GM12865 (cell line): ENCODE measurements at regions not wholly inside any gene's neighbourhood (a gene's known extent, or its start where the extent isn't known, plus 50 kb on each side); places are given as distances from the start of the nearest gene placed in this dataset.

Experiments used
- DNase-seq: peaks from one replicate; pipeline ENCODE4 v3.0.0; 2010; ENCODE audit warnings: low read depth
- H3K4me3 ChIP-seq: 2 replicates; pipeline ENCODE4 v1.5.1; 2011; ENCODE audit warnings: mild to moderate bottlenecking, low read depth, low read length, control low read depth
- CTCF ChIP-seq: IDR thresholded peaks from 2 replicates; pipeline ENCODE4 v1.5.1; 2011; ENCODE audit warnings: low read length, control low read depth, low read depth, inconsistent platforms; ENCODE audit not compliant: insufficient read depth; ENCODE audit errors: missing control alignments

- no peak for DNase-seq
- no peak for TF ChIP-seq CTCF
- no peak overlapping the region for H3K4me3 ChIP-seq
These were observed 68.8 kb upstream of the HTR4 start for GRCh38 chr5:148723143-148723542.

- no peak for DNase-seq
- TF ChIP-seq CTCF = no peak
- H3K4me3 ChIP-seq = no peak overlapping the region
These were observed 71.3 kb upstream of the HTR4 start for GRCh38 chr5:148725675-148726074.

- no peak for DNase-seq
- TF ChIP-seq CTCF = peak; percentile 2
- H3K4me3 ChIP-seq = no peak overlapping the region
These were observed 74.9 kb upstream of the HTR4 start for GRCh38 chr5:148729182-148729581.

- no peak overlapping the region for H3K4me3 ChIP-seq
- no peak for TF ChIP-seq CTCF
- DNase-seq = no peak
These were observed 75.9 kb upstream of the HTR4 start for GRCh38 chr5:148730270-148730669.

GRCh38 chr5:148730942-148731898 lies 76.9 kb upstream of the HTR4 start:
- peak overlapping the region; percentile 50 for H3K4me3 ChIP-seq
- peak; percentile 87 for DNase-seq
- TF ChIP-seq CTCF = peak; percentile 84

GRCh38 chr5:148732692-148733091 lies 78.4 kb upstream of the HTR4 start:
- no peak for DNase-seq

More at GRCh38 chr5:148732692-148733091, 78.4 kb upstream of the HTR4 start:
- H3K4me3 ChIP-seq = no peak overlapping the region
- no peak for TF ChIP-seq CTCF
